ENCODE measurements at regions not wholly inside any gene's neighbourhood (a gene's known extent, or its start where the extent isn't known, plus 50 kb on each side); places are given as distances from the start of the nearest gene placed in this dataset.
A peak's percentile ranks its signal among the peaks of the same experiment; 100 is the strongest.

DNA sequence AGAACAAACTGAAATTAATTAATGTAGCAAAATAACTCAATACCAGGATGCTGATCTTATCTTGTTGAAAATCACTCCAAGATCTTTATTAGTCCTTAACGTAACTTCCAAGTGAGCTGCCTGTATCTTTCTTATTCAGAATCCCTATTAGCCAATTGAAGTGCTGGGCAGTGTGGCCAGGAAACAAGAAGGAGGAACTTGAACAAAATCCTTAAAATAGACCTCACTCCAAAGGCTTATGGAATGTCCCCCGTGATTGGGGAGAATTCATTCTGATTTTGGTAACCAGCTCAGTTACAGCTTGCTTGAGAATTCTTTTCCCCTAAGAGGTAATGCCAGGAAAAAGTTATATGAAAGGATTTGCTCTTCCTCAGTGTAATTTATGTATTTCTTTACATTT lies 171.0 kb downstream of the DEPDC1B start:
- H2BK12ac ChIP-seq (ENCODE audit: insufficient read length, low read depth, low read length) = no peak overlapping the region
- no peak for DNase-seq
- no peak overlapping the region for H2BK15ac ChIP-seq (ENCODE audit: low read depth, low read length)
- H4K5ac ChIP-seq (ENCODE audit: insufficient read length, low read depth, low read length) = no peak overlapping the region
- no peak overlapping the region for H3K18ac ChIP-seq (ENCODE audit: insufficient read length, low read depth, low read length)
- no peak overlapping the region for H3K27ac ChIP-seq (ENCODE audit: insufficient read length, low read depth, low read length)
- H3K4me1 ChIP-seq (ENCODE audit: insufficient read depth, low read length) = no peaks in the 10 kb centered on the region
- H3K4me1 Mint-ChIP-seq = peaks cover 14 to 16% of the 10 kb centered on the region in 2 experiments
- H2AK5ac ChIP-seq (ENCODE audit: insufficient read length, low read length) = no peak overlapping the region
- H3K36me3 Mint-ChIP-seq (ENCODE audit: insufficient read depth in 1 of 3, low read depth in 3 of 3) = peaks cover 2 to 17% (median 6%) of the 10 kb centered on the region in 3 experiments; a peak in 5 of 7 replicates
- no peak overlapping the region for H2BK5ac ChIP-seq (ENCODE audit: insufficient read length, low read length)
- H3K79me1 ChIP-seq (ENCODE audit: insufficient read depth, low read depth, low read length, poor library complexity, severe bottlenecking) = no peaks in the 10 kb centered on the region
- peaks cover 5 to 8% of the 10 kb centered on the region in 2 experiments; a peak in 4 of 5 replicates for H3K9me3 Mint-ChIP-seq
- H3K4me3 Mint-ChIP-seq = no peak overlapping the region
- no peaks in the 10 kb centered on the region for H3K9me3 ChIP-seq (ENCODE audit: control insufficient read depth, low read depth, low read length)
- no peaks in the 10 kb centered on the region for H3K79me2 ChIP-seq (ENCODE audit: insufficient read depth, low read length)
- no peak overlapping the region for H3K4me2 ChIP-seq (ENCODE audit: insufficient read depth, insufficient read length, low read length)
- H3K23ac ChIP-seq (ENCODE audit: insufficient read length, low read depth, low read length) = no peak overlapping the region
- no peaks in the 10 kb centered on the region for H3K23me2 ChIP-seq (ENCODE audit: insufficient read length, low read depth, low read length, poor library complexity, severe bottlenecking)
- H2BK20ac ChIP-seq (ENCODE audit: low read depth, low read length, poor library complexity, severe bottlenecking) = no peak overlapping the region
- TF ChIP-seq, protein P1, sequence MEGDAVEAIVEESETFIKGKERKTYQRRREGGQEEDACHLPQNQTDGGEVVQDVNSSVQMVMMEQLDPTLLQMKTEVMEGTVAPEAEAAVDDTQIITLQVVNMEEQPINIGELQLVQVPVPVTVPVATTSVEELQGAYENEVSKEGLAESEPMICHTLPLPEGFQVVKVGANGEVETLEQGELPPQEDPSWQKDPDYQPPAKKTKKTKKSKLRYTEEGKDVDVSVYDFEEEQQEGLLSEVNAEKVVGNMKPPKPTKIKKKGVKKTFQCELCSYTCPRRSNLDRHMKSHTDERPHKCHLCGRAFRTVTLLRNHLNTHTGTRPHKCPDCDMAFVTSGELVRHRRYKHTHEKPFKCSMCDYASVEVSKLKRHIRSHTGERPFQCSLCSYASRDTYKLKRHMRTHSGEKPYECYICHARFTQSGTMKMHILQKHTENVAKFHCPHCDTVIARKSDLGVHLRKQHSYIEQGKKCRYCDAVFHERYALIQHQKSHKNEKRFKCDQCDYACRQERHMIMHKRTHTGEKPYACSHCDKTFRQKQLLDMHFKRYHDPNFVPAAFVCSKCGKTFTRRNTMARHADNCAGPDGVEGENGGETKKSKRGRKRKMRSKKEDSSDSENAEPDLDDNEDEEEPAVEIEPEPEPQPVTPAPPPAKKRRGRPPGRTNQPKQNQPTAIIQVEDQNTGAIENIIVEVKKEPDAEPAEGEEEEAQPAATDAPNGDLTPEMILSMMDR (conservative IDR thresholded peaks at IDR 0.05) = no peak
- no peak overlapping the region for H4K91ac ChIP-seq (ENCODE audit: insufficient read length, low read depth, low read length)
- H2BK120ac ChIP-seq (ENCODE audit: low read depth, low read length, poor library complexity, severe bottlenecking) = no peak overlapping the region
- H4K20me1 ChIP-seq (ENCODE audit: control insufficient read depth, insufficient read depth, insufficient read length) = no peaks in the 10 kb centered on the region
- H3K27me3 ChIP-seq (ENCODE audit: insufficient read depth, low read length) = no peaks in the 10 kb centered on the region
- H3K27ac Mint-ChIP-seq = 0 out of 7 replicates have a peak overlapping the region, but pooled peaks of 1 of the 3 experiments have one; percentile 16
- no peak overlapping the region for H3T11ph ChIP-seq (ENCODE audit: low read length)
- no peak overlapping the region for H3K14ac ChIP-seq (ENCODE audit: insufficient read depth, low read length)
- H2AFZ ChIP-seq (ENCODE audit: low read length) = no peak overlapping the region
- H3K56ac ChIP-seq (ENCODE audit: insufficient read length, low read depth, low read length) = no peak overlapping the region
- H4K8ac ChIP-seq (replicated peaks; ENCODE audit: insufficient read length, low read depth, low read length) = no peak overlapping the region
- H3K9ac ChIP-seq (ENCODE audit: extremely low read depth, insufficient read length, low read length) = no peak overlapping the region
- H3K27me3 Mint-ChIP-seq (ENCODE audit: low read depth) = no peaks in the 10 kb centered on the region; the same call in 1 of the 2 replicates
- no CpG with 5 or more reads among the region's 2 CpGs for WGBS (ENCODE audit: extremely low coverage, insufficient read length, low lambda C conversion rate)
- H3K4ac ChIP-seq (ENCODE audit: low read depth, low read length) = no peak overlapping the region

Measured in H9 (cell line).